ENCODE measurements at regions not wholly inside any gene's neighbourhood (a gene's known extent, or its start where the extent isn't known, plus 50 kb on each side); places are given as distances from the start of the nearest gene placed in this dataset.

GRCh38 chr3:34828847-34829246, 810.5 kb upstream of the ARPP21 start:
- Histone ChIP-seq H3K4me3 (ENCODE audit: insufficient read depth, low read depth, low read length) (no peak overlapping the region), H3K27ac (ENCODE audit: insufficient read depth, low read depth, low read length, poor library complexity, severe bottlenecking) (no peak overlapping the region), H3K4me1 (ENCODE audit: control insufficient read depth, insufficient read depth, low read length) (no peaks in the 10 kb centered on the region), H3K27me3 (ENCODE audit: control insufficient read depth, insufficient read depth, low read length, poor library complexity, severe bottlenecking) (no peaks in the 10 kb centered on the region), H3K36me3 (ENCODE audit: control insufficient read depth, insufficient read depth, low read length) (no peaks in the 10 kb centered on the region), H3K9me3 (ENCODE audit: control insufficient read depth, low read length) (no peaks in the 10 kb centered on the region)
- 86 to 100% methylated on average over 1 of the region's 2 CpGs for WGBS, 2 experiments

GRCh38 chr3:34832865-34833508, 806.3 kb upstream of the ARPP21 start:
- Histone ChIP-seq H3K4me3 (ENCODE audit: insufficient read depth, low read depth, low read length) (no peak overlapping the region), H3K9me3 (ENCODE audit: control insufficient read depth, low read length) (no peaks in the 10 kb centered on the region), H3K4me1 (ENCODE audit: control insufficient read depth, insufficient read depth, low read length) (no peaks in the 10 kb centered on the region), H3K27ac (ENCODE audit: insufficient read depth, low read depth, low read length, poor library complexity, severe bottlenecking) (no peak overlapping the region), H3K36me3 (ENCODE audit: control insufficient read depth, insufficient read depth, low read length) (no peaks in the 10 kb centered on the region), H3K27me3 (ENCODE audit: control insufficient read depth, insufficient read depth, low read length, poor library complexity, severe bottlenecking) (no peaks in the 10 kb centered on the region)
- WGBS, 2 experiments = no CpG with 5 or more reads among the region's 1 CpG

GRCh38 chr3:34837848-34838741, 801.2 kb upstream of the ARPP21 start:
- Histone ChIP-seq H3K36me3 (ENCODE audit: control insufficient read depth, insufficient read depth, low read length) (no peaks in the 10 kb centered on the region), H3K4me3 (ENCODE audit: insufficient read depth, low read depth, low read length) (no peak overlapping the region), H3K4me1 (ENCODE audit: control insufficient read depth, insufficient read depth, low read length) (no peaks in the 10 kb centered on the region), H3K27ac (ENCODE audit: insufficient read depth, low read depth, low read length, poor library complexity, severe bottlenecking) (no peak overlapping the region), H3K27me3 (ENCODE audit: control insufficient read depth, insufficient read depth, low read length, poor library complexity, severe bottlenecking) (no peaks in the 10 kb centered on the region), H3K9me3 (ENCODE audit: control insufficient read depth, low read length) (no peaks in the 10 kb centered on the region)
- WGBS, 2 experiments = 86 to 95% methylated on average over 4 of the region's 4 CpGs

GRCh38 chr3:34842706-34843480, 796.4 kb upstream of the ARPP21 start:
- 65% methylated on average over 3 to 4 of the region's 4 CpGs for WGBS, 2 experiments
- H3K27me3 ChIP-seq (ENCODE audit: control insufficient read depth, insufficient read depth, low read length, poor library complexity, severe bottlenecking) = peaks cover 10% of the 10 kb centered on the region
- no peak overlapping the region for H3K4me3 ChIP-seq (ENCODE audit: insufficient read depth, low read depth, low read length)
- H3K4me1 ChIP-seq (ENCODE audit: control insufficient read depth, insufficient read depth, low read length) = peaks cover 6% of the 10 kb centered on the region
- no peaks in the 10 kb centered on the region for H3K36me3 ChIP-seq (ENCODE audit: control insufficient read depth, insufficient read depth, low read length)
- no peak overlapping the region for H3K27ac ChIP-seq (ENCODE audit: insufficient read depth, low read depth, low read length, poor library complexity, severe bottlenecking)
- no peaks in the 10 kb centered on the region for H3K9me3 ChIP-seq (ENCODE audit: control insufficient read depth, low read length)

GRCh38 chr3:34844323-34844620, 795.1 kb upstream of the ARPP21 start:
- Histone ChIP-seq H3K27ac (ENCODE audit: insufficient read depth, low read depth, low read length, poor library complexity, severe bottlenecking) (no peak overlapping the region), H3K4me3 (ENCODE audit: insufficient read depth, low read depth, low read length) (no peak overlapping the region), H3K36me3 (ENCODE audit: control insufficient read depth, insufficient read depth, low read length) (no peaks in the 10 kb centered on the region), H3K9me3 (ENCODE audit: control insufficient read depth, low read length) (no peaks in the 10 kb centered on the region), H3K4me1 (ENCODE audit: control insufficient read depth, insufficient read depth, low read length) (peaks cover 6% of the 10 kb centered on the region), H3K27me3 (ENCODE audit: control insufficient read depth, insufficient read depth, low read length, poor library complexity, severe bottlenecking) (peaks cover 10% of the 10 kb centered on the region)
- WGBS, 2 experiments = 89 to 91% methylated on average over 2 of the region's 2 CpGs

- Histone ChIP-seq H3K36me3 (ENCODE audit: control insufficient read depth, insufficient read depth, low read length) (no peaks in the 10 kb centered on the region), H3K9me3 (ENCODE audit: control insufficient read depth, low read length) (no peaks in the 10 kb centered on the region), H3K4me1 (ENCODE audit: control insufficient read depth, insufficient read depth, low read length) (no peaks in the 10 kb centered on the region), H3K27me3 (ENCODE audit: control insufficient read depth, insufficient read depth, low read length, poor library complexity, severe bottlenecking) (no peaks in the 10 kb centered on the region), H3K4me3 (ENCODE audit: insufficient read depth, low read depth, low read length) (no peak overlapping the region), H3K27ac (ENCODE audit: insufficient read depth, low read depth, low read length, poor library complexity, severe bottlenecking) (no peak overlapping the region)
- 95 to 96% methylated on average over 1 of the region's 1 CpG for WGBS, 2 experiments
These were observed 788.2 kb upstream of the ARPP21 start for GRCh38 chr3:34851137-34851536.

- H3K4me3 ChIP-seq (ENCODE audit: insufficient read depth, low read depth, low read length) = no peak overlapping the region
- 93 to 100% methylated on average over 1 of the region's 1 CpG for WGBS, 2 experiments
- no peak overlapping the region for H3K27ac ChIP-seq (ENCODE audit: insufficient read depth, low read depth, low read length, poor library complexity, severe bottlenecking)
- H3K4me1 ChIP-seq (ENCODE audit: control insufficient read depth, insufficient read depth, low read length) = no peaks in the 10 kb centered on the region
- H3K9me3 ChIP-seq (ENCODE audit: control insufficient read depth, low read length) = no peaks in the 10 kb centered on the region
- H3K36me3 ChIP-seq (ENCODE audit: control insufficient read depth, insufficient read depth, low read length) = no peaks in the 10 kb centered on the region
- H3K27me3 ChIP-seq (ENCODE audit: control insufficient read depth, insufficient read depth, low read length, poor library complexity, severe bottlenecking) = no peaks in the 10 kb centered on the region
These were observed 786.4 kb upstream of the ARPP21 start for GRCh38 chr3:34852844-34853439.

GRCh38 chr3:34856081-34856947, 783.0 kb upstream of the ARPP21 start:
- WGBS, 2 experiments = 71 to 77% methylated on average over 7 of the region's 7 CpGs
- H3K9me3 ChIP-seq (ENCODE audit: control insufficient read depth, low read length) = no peaks in the 10 kb centered on the region
- no peaks in the 10 kb centered on the region for H3K4me1 ChIP-seq (ENCODE audit: control insufficient read depth, insufficient read depth, low read length)
- H3K4me3 ChIP-seq (ENCODE audit: insufficient read depth, low read depth, low read length) = no peak overlapping the region
- no peaks in the 10 kb centered on the region for H3K36me3 ChIP-seq (ENCODE audit: control insufficient read depth, insufficient read depth, low read length)
- H3K27ac ChIP-seq (ENCODE audit: insufficient read depth, low read depth, low read length, poor library complexity, severe bottlenecking) = no peak overlapping the region
- no peaks in the 10 kb centered on the region for H3K27me3 ChIP-seq (ENCODE audit: control insufficient read depth, insufficient read depth, low read length, poor library complexity, severe bottlenecking)

- Histone ChIP-seq H3K4me1 (ENCODE audit: control insufficient read depth, insufficient read depth, low read length) (no peaks in the 10 kb centered on the region), H3K9me3 (ENCODE audit: control insufficient read depth, low read length) (no peaks in the 10 kb centered on the region), H3K4me3 (ENCODE audit: insufficient read depth, low read depth, low read length) (no peak overlapping the region), H3K27ac (ENCODE audit: insufficient read depth, low read depth, low read length, poor library complexity, severe bottlenecking) (no peak overlapping the region), H3K36me3 (ENCODE audit: control insufficient read depth, insufficient read depth, low read length) (no peaks in the 10 kb centered on the region), H3K27me3 (ENCODE audit: control insufficient read depth, insufficient read depth, low read length, poor library complexity, severe bottlenecking) (no peaks in the 10 kb centered on the region)
- 83 to 90% methylated on average over 2 to 3 of the region's 3 CpGs for WGBS, 2 experiments
These were observed 781.2 kb upstream of the ARPP21 start for GRCh38 chr3:34858067-34858660.

Measured in ectodermal cell (in vitro differentiated cells).